LNCAP (cell line): ENCODE measurements at regions not wholly inside any gene's neighbourhood (a gene's known extent, or its start where the extent isn't known, plus 50 kb on each side); places are given as distances from the start of the nearest gene placed in this dataset.
A peak's percentile ranks its signal among the peaks of the same experiment; 100 is the strongest.

Experiments used
- CTCF ChIP-seq: fragments of 450-650 bp; IDR thresholded peaks from 2 replicates; pipeline ENCODE4 v1.5.1; 2017; ENCODE audit warnings: mild to moderate bottlenecking

GRCh38 chr18:27599202-27599829 is 414.2 kb upstream of the CHST9 start:
- TF ChIP-seq CTCF: peak; percentile 87

GRCh38 chr18:27595113-27595838 is 410.2 kb upstream of the CHST9 start:
- TF ChIP-seq CTCF: no peak

DNA sequence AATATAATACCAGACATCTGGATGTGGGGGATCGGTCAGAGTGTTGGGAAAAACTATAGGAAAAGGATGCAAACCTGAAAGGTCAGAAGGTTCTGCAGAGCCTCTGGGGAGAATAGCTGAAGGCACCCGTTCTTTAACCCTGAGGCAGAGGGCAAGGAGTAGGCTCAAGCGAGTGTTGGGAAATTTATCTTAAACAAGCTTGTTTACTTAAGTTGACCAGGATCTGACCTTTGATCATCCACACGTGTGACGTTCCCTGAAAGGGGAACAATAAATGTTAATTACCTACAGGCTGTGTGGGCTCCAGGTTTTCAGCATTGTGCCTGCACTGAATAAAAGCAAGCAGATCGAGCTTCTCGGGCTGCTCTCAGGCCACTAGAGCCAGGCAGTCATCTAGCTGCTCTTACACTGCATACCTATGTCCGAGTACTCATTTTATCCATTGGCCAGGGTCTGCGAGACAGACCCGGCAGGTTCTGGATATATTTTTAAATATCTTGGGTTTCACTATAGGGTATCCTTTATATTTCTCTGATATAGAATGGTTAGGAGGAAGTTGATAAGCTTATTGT is 400.6 kb upstream of the CHST9 start:
- TF ChIP-seq CTCF: no peak

DNA sequence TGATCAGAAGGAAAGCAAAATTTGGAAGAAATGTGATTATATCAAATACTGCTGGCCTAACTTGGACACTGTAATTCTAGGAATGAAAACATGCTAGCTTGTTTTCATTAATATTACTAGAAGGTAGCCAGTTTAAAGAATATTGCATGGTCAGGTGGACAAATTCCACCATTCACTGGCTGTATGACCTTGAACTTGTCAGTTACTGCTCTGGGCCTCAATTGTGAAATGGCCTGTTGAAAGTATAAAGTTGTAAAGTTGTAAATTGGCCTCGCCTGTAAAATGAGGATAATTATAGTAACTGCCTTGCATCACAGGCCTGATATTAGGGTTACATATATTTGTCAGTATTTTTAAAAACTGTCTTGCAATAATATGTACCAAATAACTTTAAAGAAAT is 398.4 kb upstream of the CHST9 start:
- no peak for TF ChIP-seq CTCF

GRCh38 chr18:27582760-27583412 is 397.8 kb upstream of the CHST9 start:
- TF ChIP-seq CTCF: no peak

- no peak for TF ChIP-seq CTCF
These were observed 396.3 kb upstream of the CHST9 start for GRCh38 chr18:27581296-27581904.

GRCh38 chr18:27579364-27579763 is 394.3 kb upstream of the CHST9 start:
- no peak for TF ChIP-seq CTCF
